Gastroesophageal sphincter (tissue), 3 donors: ENCODE measurements at regions not wholly inside any gene's neighbourhood (a gene's known extent, or its start where the extent isn't known, plus 50 kb on each side); places are given as distances from the start of the nearest gene placed in this dataset.
"Not testable (repeated sequence)": the region's sequence is repeated elsewhere in the genome, so short reads cannot be mapped to it uniquely, and the experiment has no call there.

Experiments used
- POLR2AphosphoS5 ChIP-seq: sonication (generic); formaldehyde crosslinking; IDR thresholded peaks from one replicate; pipeline ENCODE4 v1.6.1; 2017; ENCODE audit warnings: antibody characterized with exemption
- TF ChIP-seq, protein P1 (sequence below), 4 experiments: fragments of 200-600 bp in 2 of 4; fragments of 450-650 bp in 2 of 4; sonication (generic) in 1 of 4; IDR thresholded peaks; one replicate each; pipeline ENCODE4 v1.5.1; 2017 to 2019; ENCODE audit warnings: antibody characterized with exemption in 4 of 4, mild to moderate bottlenecking in 2 of 4, moderate library complexity in 2 of 4

- TF ChIP-seq POLR2AphosphoS5 = not testable (repeated sequence)
- TF ChIP-seq, protein P1, sequence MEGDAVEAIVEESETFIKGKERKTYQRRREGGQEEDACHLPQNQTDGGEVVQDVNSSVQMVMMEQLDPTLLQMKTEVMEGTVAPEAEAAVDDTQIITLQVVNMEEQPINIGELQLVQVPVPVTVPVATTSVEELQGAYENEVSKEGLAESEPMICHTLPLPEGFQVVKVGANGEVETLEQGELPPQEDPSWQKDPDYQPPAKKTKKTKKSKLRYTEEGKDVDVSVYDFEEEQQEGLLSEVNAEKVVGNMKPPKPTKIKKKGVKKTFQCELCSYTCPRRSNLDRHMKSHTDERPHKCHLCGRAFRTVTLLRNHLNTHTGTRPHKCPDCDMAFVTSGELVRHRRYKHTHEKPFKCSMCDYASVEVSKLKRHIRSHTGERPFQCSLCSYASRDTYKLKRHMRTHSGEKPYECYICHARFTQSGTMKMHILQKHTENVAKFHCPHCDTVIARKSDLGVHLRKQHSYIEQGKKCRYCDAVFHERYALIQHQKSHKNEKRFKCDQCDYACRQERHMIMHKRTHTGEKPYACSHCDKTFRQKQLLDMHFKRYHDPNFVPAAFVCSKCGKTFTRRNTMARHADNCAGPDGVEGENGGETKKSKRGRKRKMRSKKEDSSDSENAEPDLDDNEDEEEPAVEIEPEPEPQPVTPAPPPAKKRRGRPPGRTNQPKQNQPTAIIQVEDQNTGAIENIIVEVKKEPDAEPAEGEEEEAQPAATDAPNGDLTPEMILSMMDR (IDR thresholded peaks at IDR 0.05) = not testable (repeated sequence)
Observed at GRCh38 chr17:68099341-68099753, 63.8 kb downstream of the KPNA2 start.
